H54 (cell line): ENCODE measurements at regions not wholly inside any gene's neighbourhood (a gene's known extent, or its start where the extent isn't known, plus 50 kb on each side); places are given as distances from the start of the nearest gene placed in this dataset.
A peak's percentile ranks its signal among the peaks of the same experiment; 100 is the strongest.
"Not testable (repeated sequence)": the region's sequence is repeated elsewhere in the genome, so short reads cannot be mapped to it uniquely, and the experiment has no call there.

Experiments used
- DNase-seq: peaks from one replicate; pipeline ENCODE4 v3.0.0; 2011; ENCODE audit warnings: low spot score, mixed read lengths; ENCODE audit not compliant: insufficient read length
- FAIRE-seq: peaks from 3 replicates; lab custom pipeline; 2011; peaks lifted over from hg19 to GRCh38; lab: Jason Lieb, UNC
- POLR2A ChIP-seq: IDR thresholded peaks from 2 replicates; pipeline ENCODE4 v1.6.1; 2011; ENCODE audit warnings: low read depth, mild to moderate bottlenecking, low read length

- DNase-seq (no peak), FAIRE-seq (no peak)
- no peak for TF ChIP-seq POLR2A
These were observed 147.3 kb downstream of the TRIM27 start for GRCh38 chr6:28776269-28777146.

DNA sequence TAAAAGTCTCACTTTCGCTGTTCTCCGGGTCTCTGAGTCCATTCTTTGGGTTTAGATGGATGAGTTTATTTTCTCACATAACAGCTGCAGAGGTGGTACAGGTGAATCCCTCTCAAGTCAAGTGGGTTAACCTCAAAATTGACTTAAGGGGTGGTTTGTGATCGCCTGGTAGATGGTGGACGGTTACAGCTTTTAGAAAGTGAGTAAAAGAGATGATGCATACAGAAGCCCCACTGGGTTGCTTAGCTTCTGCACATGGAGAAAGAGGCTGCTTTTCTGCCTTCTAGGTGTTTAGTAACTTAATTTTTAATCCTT, 146.7 kb downstream of the TRIM27 start:
- no peak for TF ChIP-seq POLR2A
- FAIRE-seq, result no peak

GRCh38 chr6:28782113-28782673, 141.6 kb downstream of the TRIM27 start:
- no peak for FAIRE-seq
- no peak for TF ChIP-seq POLR2A
- DNase-seq, result no peak

More for the DNA sequence above, 146.7 kb downstream of the TRIM27 start:
- no peak for DNase-seq

- TF ChIP-seq POLR2A, result no peak
- DNase-seq, result no peak
- no peak for FAIRE-seq
These were observed 137.7 kb downstream of the TRIM27 start for GRCh38 chr6:28785962-28786679.

GRCh38 chr6:28789553-28790083, 134.2 kb downstream of the TRIM27 start:
- DNase-seq (no peak), FAIRE-seq (no peak)
- TF ChIP-seq POLR2A, result no peak

DNA sequence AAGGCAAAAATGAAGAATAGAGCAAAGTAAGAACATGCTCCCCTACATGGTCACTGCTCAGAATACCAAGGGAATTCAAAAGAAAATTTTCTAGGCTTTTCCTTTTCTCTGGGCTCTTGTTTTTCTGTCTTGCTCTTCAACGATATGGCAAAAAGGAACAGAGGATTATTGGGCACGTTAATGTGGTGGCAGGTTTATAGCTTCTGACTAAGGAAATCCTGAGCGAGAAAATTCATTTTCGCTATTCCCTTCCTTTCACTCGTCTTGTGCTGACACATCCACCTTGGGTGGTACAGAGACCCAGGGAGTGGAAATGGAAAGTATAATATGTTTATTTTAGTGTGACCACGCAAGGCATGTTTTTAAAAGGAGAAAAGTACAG, 132.8 kb downstream of the TRIM27 start:
- TF ChIP-seq POLR2A, result no peak
- DNase-seq, result no peak
- no peak for FAIRE-seq

DNA sequence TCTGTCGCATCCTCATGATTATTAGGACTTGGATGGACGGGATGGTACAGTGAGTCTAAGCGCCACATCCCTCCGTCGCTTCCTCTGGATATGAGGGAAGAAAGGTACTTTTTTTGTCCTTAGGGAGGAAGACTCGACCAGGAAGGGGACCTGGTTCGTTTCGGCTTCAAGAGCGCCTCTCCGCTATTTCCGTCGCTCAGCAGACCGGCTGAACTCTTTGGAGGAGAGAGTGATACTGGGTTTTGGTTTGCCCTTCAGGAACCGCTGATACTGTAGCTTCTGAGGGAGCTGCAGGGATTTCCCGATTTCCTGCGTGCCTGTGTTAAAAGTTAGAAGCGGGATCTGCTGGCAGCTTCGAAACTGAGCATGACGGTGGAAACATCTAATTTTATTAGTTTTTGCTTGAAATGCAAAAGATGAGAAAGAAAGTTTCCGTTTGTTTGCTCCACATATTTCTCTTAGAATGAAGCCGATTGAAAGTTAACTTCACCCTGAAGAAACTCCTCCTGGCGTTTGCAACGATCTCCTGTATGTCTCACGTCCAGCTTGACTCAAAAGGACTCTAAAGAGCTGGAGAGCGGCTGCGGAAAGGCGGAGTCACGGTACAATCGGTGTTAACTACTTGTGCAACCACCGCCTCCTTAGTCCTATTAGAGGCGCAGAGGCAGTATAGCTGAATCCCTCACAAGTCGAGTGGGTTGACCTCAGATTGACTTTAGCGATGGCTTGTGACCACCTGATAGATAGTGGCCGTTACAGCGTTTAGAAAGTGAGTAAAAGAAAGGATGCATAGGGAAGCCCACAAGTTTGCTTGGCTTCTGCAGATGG, 129.4 kb downstream of the TRIM27 start:
- no peak for DNase-seq
- no peak for FAIRE-seq
- TF ChIP-seq POLR2A, result no peak

DNA sequence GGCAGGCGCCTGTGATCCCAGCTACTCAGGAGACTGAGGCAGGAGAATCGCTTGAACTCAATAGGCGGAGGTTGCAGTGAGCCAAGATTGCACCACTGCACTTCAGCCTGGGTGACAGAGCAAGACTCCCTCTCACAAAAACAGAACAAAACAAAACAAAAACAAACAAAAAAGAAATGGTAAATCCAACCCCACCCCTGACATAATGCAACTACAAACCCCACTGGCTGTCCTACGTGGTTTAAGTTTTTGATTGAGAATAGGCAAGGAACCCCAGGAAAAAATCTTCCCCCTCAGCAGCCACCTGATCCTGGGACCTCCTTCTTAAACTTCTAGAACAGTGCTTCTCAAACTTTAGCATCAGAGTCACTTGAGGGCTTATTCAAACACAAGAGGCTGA, 123.1 kb downstream of the TRIM27 start:
- FAIRE-seq, DNase-seq: not testable (repeated sequence)

DNA sequence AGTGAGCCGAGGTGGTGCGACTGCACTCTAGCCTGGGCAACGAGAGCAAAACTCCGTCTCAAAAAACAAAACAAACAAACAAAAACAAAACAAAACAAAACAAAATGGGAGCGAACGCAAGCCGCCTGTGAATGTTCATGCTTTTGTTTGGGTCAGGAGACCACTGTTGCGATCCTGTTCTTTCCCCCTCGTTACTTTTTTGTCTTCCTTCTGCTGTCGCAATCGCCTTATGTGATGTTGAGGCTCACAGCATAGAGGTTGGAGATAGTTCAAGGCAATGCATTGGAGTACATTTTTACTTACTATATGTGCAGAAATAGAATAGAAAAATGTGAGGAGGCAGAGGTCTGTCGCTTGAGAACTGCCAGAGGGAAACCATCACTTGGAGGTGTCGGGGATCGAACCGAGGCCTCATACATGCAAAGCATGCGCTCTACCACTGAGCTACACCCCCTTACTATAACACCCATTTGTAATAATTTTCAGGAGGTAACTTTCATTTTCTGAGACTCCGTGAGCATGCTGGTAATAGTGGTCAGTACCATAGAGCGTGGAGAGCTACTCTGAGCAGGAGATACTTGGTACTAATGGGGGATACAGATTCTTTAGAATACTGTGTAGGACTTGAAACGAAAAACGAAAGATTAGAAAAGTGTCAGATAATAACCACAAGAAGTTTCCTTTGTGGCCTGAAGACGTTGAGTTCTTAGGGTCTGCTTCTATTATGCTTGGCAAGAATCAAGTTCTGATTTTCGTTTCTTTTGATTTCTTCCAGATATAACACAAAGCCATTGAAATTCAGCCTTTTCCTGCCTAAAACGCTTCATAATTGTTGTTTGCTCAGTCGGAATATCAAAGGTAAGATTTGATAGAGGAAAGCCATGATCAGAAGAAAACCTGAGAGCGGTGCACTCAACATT, 121.1 kb downstream of the TRIM27 start:
- peak; percentile 98 for FAIRE-seq
- no peak for DNase-seq

GRCh38 chr6:28803337-28803709, 120.5 kb downstream of the TRIM27 start:
- DNase-seq, result no peak
- no peak for FAIRE-seq
- no peak for TF ChIP-seq POLR2A

More for the DNA sequence above, 121.1 kb downstream of the TRIM27 start:
- no peak for TF ChIP-seq POLR2A

- peak; percentile 43 for FAIRE-seq
- TF ChIP-seq POLR2A, result no peak
- DNase-seq, result no peak
These were observed 116.0 kb downstream of the TRIM27 start for GRCh38 chr6:28807682-28808280.

GRCh38 chr6:28808383-28808782, 115.4 kb downstream of the TRIM27 start:
- no peak for TF ChIP-seq POLR2A
- FAIRE-seq, result no peak
- no peak for DNase-seq
